ENCODE measurements at regions not wholly inside any gene's neighbourhood (a gene's known extent, or its start where the extent isn't known, plus 50 kb on each side); places are given as distances from the start of the nearest gene placed in this dataset.

DNA sequence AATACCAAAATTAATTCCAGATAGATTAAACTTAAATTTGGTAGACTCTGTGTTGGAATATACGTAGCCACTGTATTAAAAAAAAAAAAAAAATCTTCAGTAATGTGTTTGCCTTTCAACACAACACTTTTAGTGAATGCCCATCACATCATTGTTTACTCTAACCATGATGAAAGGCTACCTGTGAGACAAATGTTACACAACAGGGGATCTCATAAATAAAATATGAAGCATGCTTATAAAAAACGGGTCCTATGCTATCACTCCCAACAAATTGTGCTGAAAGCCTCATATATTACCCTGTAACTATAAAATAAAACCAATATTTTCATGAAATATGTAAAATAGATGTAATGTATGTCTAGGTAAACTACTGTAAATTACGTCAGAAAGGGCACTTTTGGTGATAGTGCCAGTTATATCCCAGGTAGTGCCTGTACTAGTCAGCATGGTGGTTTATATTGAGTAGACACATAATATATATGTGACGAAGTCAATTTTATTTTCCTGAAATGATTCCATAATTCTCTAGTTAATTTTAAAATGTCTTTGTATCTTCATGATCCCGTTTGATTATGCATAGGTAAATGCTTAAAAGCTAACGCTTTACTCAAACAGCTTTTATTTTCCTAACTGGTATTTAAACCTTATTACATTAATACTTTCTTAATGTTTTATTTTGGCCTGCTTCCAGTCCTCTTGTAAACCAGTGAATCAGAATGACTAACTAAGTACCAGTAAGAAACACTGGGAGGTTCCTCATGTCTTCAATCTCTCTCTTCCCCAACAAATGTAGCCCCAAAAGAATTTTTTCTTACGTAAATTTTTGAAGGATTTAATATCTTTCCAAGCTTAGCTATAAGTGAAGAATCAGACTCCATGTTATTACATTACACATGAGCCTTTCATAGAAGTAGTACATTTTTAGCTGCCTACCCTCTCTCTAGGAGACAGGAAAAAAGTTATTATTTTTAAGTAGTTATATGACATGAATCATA is 420.3 kb downstream of the GABRG2 start:
- Histone ChIP-seq H3K9me2 (replicated peaks; ENCODE audit: insufficient read depth, low read length) (no peaks in the 10 kb centered on the region), H3K36me3 (ENCODE audit: low read length) (no peaks in the 10 kb centered on the region), H3K4me2 (ENCODE audit: low read depth, low read length, poor library complexity, severe bottlenecking) (no peak overlapping the region), H3K27ac (ENCODE audit: low read depth, low read length) (no peak overlapping the region), H3F3A (ENCODE audit: insufficient read depth) (no peaks in the 10 kb centered on the region), H3K27me3 (ENCODE audit: low read length) (no peaks in the 10 kb centered on the region), H3K9me3 (ENCODE audit: insufficient read depth, low read length) (no peaks in the 10 kb centered on the region), H2AFZ (ENCODE audit: low read depth, low read length, severe bottlenecking) (no peak overlapping the region), H3K79me2 (ENCODE audit: insufficient read depth, low read length) (no peaks in the 10 kb centered on the region), H4K20me1 (ENCODE audit: low read depth, low read length) (no peaks in the 10 kb centered on the region), H3K9ac (ENCODE audit: low read length) (no peak overlapping the region), H3K4me3 (ENCODE audit: insufficient read depth, low read length, poor library complexity, severe bottlenecking) (no peak overlapping the region)
- TF ChIP-seq, protein P1, sequence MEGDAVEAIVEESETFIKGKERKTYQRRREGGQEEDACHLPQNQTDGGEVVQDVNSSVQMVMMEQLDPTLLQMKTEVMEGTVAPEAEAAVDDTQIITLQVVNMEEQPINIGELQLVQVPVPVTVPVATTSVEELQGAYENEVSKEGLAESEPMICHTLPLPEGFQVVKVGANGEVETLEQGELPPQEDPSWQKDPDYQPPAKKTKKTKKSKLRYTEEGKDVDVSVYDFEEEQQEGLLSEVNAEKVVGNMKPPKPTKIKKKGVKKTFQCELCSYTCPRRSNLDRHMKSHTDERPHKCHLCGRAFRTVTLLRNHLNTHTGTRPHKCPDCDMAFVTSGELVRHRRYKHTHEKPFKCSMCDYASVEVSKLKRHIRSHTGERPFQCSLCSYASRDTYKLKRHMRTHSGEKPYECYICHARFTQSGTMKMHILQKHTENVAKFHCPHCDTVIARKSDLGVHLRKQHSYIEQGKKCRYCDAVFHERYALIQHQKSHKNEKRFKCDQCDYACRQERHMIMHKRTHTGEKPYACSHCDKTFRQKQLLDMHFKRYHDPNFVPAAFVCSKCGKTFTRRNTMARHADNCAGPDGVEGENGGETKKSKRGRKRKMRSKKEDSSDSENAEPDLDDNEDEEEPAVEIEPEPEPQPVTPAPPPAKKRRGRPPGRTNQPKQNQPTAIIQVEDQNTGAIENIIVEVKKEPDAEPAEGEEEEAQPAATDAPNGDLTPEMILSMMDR (IDR thresholded peaks at IDR 0.05; ENCODE audit: insufficient read depth, low read length, poor library complexity, severe bottlenecking): no peak
- TF ChIP-seq EZH2phosphoT487 (conservative IDR thresholded peaks at IDR 0.05; ENCODE audit: low read length): no peak

DNA sequence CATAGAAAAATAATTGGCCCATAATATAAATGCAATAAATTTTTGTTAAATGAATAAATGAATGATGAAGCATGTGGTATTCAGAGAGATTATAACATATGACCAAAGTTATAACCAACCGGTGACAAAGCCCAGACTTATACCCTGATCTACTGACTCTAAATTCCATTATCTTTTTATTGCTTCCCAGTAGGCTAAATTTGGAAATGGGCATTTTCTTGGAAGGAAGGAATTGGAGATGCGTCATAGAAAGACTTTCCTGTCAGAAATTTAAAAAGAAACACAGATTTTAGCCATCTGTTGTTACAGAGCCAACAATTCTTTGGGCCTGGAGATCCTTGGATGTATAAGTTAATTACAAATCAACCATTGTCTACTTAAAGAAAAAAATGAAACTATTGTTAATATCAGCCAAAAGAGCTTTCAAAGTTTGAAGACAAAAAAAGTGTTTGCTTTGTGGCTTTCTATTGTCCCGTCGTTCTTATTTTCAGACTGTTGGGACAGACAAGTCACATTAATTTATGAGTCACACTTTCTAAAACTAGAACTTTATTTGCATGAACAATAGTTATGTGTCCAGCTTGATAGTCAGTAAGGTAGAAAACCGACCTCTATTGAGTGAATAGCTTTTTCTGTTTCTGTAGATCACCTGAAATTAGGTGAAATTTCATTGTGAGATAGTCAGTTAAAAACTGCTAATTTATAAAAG is 428.7 kb downstream of the GABRG2 start:
- Histone ChIP-seq H3K9me3 (ENCODE audit: insufficient read depth, low read length) (no peaks in the 10 kb centered on the region), H3K36me3 (ENCODE audit: low read length) (no peaks in the 10 kb centered on the region), H3K79me2 (ENCODE audit: insufficient read depth, low read length) (no peaks in the 10 kb centered on the region), H3K9ac (ENCODE audit: low read length) (no peak overlapping the region), H3F3A (ENCODE audit: insufficient read depth) (no peaks in the 10 kb centered on the region), H4K20me1 (ENCODE audit: low read depth, low read length) (no peaks in the 10 kb centered on the region), H2AFZ (ENCODE audit: low read depth, low read length, severe bottlenecking) (no peak overlapping the region), H3K27ac (ENCODE audit: low read depth, low read length) (no peak overlapping the region), H3K4me2 (ENCODE audit: low read depth, low read length, poor library complexity, severe bottlenecking) (no peak overlapping the region), H3K9me2 (replicated peaks; ENCODE audit: insufficient read depth, low read length) (no peaks in the 10 kb centered on the region), H3K4me3 (ENCODE audit: insufficient read depth, low read length, poor library complexity, severe bottlenecking) (no peak overlapping the region), H3K27me3 (ENCODE audit: low read length) (no peaks in the 10 kb centered on the region)
- TF ChIP-seq, protein P1 (IDR thresholded peaks at IDR 0.05; ENCODE audit: insufficient read depth, low read length, poor library complexity, severe bottlenecking): no peak
- no peak for TF ChIP-seq EZH2phosphoT487 (conservative IDR thresholded peaks at IDR 0.05; ENCODE audit: low read length)

DNA sequence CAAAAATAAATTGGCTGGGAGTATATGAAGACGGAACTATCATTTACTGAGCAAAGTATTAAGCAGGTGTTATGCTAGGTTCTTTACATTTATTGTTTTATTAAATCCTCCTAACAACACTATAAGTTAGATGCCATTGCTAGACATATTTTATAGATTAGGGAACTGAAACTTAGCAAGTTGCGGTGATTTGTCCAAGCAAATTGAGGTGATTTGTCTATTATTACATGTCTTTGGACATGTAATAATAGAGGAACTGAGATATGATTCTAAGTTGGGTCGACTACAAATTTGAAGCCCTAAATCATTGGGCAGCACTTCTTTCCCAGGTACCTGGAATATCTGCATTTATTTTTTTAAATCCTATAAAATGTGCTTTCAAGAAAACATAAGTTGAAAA is 429.9 kb downstream of the GABRG2 start:
- Histone ChIP-seq H3K9me2 (replicated peaks; ENCODE audit: insufficient read depth, low read length) (no peaks in the 10 kb centered on the region), H3K79me2 (ENCODE audit: insufficient read depth, low read length) (no peaks in the 10 kb centered on the region), H3K4me2 (ENCODE audit: low read depth, low read length, poor library complexity, severe bottlenecking) (no peak overlapping the region), H3K9ac (ENCODE audit: low read length) (no peak overlapping the region), H3K36me3 (ENCODE audit: low read length) (no peaks in the 10 kb centered on the region), H2AFZ (ENCODE audit: low read depth, low read length, severe bottlenecking) (no peak overlapping the region), H3K4me3 (ENCODE audit: insufficient read depth, low read length, poor library complexity, severe bottlenecking) (no peak overlapping the region), H3K27me3 (ENCODE audit: low read length) (no peaks in the 10 kb centered on the region), H4K20me1 (ENCODE audit: low read depth, low read length) (no peaks in the 10 kb centered on the region), H3K27ac (ENCODE audit: low read depth, low read length) (no peak overlapping the region), H3F3A (ENCODE audit: insufficient read depth) (no peaks in the 10 kb centered on the region), H3K9me3 (ENCODE audit: insufficient read depth, low read length) (0 out of 2 replicates have a peak, but pooled peaks cover 1% of the 10 kb centered on the region)
- no peak for TF ChIP-seq EZH2phosphoT487 (conservative IDR thresholded peaks at IDR 0.05; ENCODE audit: low read length)
- TF ChIP-seq, protein P1 (IDR thresholded peaks at IDR 0.05; ENCODE audit: insufficient read depth, low read length, poor library complexity, severe bottlenecking): no peak

Measured in SU-DHL-6 (cell line).